Panc1 (cell line): ENCODE measurements at regions not wholly inside any gene's neighbourhood (a gene's known extent, or its start where the extent isn't known, plus 50 kb on each side); places are given as distances from the start of the nearest gene placed in this dataset.

Source experiments
- TCF7L2 ChIP-seq: IDR thresholded peaks from 2 replicates; pipeline ENCODE4 v1.6.1; 2011; ENCODE audit warnings: mild to moderate bottlenecking, low read depth, low read length, inconsistent platforms
- TF ChIP-seq, protein P1 (sequence below): fragments of 450-650 bp; IDR thresholded peaks from 2 replicates; pipeline ENCODE4 v1.5.1; 2017; ENCODE audit warnings: mild to moderate bottlenecking

- TF ChIP-seq TCF7L2, result no peak
- TF ChIP-seq, protein P1, sequence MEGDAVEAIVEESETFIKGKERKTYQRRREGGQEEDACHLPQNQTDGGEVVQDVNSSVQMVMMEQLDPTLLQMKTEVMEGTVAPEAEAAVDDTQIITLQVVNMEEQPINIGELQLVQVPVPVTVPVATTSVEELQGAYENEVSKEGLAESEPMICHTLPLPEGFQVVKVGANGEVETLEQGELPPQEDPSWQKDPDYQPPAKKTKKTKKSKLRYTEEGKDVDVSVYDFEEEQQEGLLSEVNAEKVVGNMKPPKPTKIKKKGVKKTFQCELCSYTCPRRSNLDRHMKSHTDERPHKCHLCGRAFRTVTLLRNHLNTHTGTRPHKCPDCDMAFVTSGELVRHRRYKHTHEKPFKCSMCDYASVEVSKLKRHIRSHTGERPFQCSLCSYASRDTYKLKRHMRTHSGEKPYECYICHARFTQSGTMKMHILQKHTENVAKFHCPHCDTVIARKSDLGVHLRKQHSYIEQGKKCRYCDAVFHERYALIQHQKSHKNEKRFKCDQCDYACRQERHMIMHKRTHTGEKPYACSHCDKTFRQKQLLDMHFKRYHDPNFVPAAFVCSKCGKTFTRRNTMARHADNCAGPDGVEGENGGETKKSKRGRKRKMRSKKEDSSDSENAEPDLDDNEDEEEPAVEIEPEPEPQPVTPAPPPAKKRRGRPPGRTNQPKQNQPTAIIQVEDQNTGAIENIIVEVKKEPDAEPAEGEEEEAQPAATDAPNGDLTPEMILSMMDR, result no peak
Measured at GRCh38 chr12:118514297-118514696, 137.9 kb downstream of the SUDS3 start.
